ENCODE measurements at regions not wholly inside any gene's neighbourhood (a gene's known extent, or its start where the extent isn't known, plus 50 kb on each side); places are given as distances from the start of the nearest gene placed in this dataset.

DNA sequence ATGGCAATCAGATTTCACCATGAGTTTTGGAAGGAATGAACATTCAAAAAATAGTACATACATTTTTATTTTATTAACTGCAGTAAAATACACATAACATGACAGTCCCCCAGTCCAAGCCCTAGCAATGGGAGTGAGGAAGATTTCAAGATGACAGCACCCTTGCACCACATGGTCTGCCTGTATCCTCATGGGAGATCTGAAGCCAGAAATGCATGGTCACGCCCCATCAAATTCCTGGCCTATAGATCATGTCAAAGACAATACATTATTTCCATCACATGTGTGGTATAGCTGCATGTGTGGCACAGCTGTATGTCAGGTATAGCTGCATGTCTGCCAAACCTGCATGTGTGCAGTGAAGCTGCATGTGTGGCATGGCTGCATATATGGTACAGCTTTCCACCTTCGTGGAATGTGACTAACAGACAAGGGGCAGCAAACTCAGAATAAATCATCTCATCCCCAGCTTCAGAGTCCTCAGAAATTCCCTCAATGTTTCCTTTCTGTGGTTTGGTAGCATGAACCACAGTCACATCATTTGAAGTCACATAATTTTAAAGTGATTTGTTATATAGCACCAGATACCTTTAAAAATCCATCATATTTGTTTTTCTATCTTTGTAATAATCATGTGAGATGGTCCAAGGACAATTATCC is 518.2 kb upstream of the SOX11 start:
- H3K9me3 ChIP-seq (ENCODE audit: control insufficient read depth, insufficient read depth, low read length) = peaks cover 12% of the 10 kb centered on the region
- H3K4me3 ChIP-seq (ENCODE audit: low read length) = no peak overlapping the region
- no peaks in the 10 kb centered on the region for H4K20me1 ChIP-seq (ENCODE audit: control insufficient read depth, insufficient read depth, low read depth, low read length)
- H3K79me2 ChIP-seq (ENCODE audit: control insufficient read depth, low read length) = no peaks in the 10 kb centered on the region
- no peaks in the 10 kb centered on the region for H3K36me3 ChIP-seq (ENCODE audit: control insufficient read depth, low read length)
- no peaks in the 10 kb centered on the region for H3K27me3 ChIP-seq (ENCODE audit: control insufficient read depth, low read length)
- no peak overlapping the region for H3K4me2 ChIP-seq (ENCODE audit: low read length)
- H3K27ac ChIP-seq (ENCODE audit: low read depth, low read length) = no peak overlapping the region
- TF ChIP-seq EZH2phosphoT487 (IDR thresholded peaks at IDR 0.05; ENCODE audit: borderline replicate concordance, low read length) = no peak
- TF ChIP-seq, protein P1, sequence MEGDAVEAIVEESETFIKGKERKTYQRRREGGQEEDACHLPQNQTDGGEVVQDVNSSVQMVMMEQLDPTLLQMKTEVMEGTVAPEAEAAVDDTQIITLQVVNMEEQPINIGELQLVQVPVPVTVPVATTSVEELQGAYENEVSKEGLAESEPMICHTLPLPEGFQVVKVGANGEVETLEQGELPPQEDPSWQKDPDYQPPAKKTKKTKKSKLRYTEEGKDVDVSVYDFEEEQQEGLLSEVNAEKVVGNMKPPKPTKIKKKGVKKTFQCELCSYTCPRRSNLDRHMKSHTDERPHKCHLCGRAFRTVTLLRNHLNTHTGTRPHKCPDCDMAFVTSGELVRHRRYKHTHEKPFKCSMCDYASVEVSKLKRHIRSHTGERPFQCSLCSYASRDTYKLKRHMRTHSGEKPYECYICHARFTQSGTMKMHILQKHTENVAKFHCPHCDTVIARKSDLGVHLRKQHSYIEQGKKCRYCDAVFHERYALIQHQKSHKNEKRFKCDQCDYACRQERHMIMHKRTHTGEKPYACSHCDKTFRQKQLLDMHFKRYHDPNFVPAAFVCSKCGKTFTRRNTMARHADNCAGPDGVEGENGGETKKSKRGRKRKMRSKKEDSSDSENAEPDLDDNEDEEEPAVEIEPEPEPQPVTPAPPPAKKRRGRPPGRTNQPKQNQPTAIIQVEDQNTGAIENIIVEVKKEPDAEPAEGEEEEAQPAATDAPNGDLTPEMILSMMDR (IDR thresholded peaks at IDR 0.05; ENCODE audit: low read depth, low read length, poor library complexity, severe bottlenecking) = no peak
- no peaks in the 10 kb centered on the region for H3F3A ChIP-seq (ENCODE audit: control insufficient read depth, insufficient read depth)
- no peaks in the 10 kb centered on the region for H3K4me1 ChIP-seq (ENCODE audit: control insufficient read depth, low read length)
- H3K9me2 ChIP-seq (replicated peaks; ENCODE audit: control insufficient read depth, low read length) = no peaks in the 10 kb centered on the region

DNA sequence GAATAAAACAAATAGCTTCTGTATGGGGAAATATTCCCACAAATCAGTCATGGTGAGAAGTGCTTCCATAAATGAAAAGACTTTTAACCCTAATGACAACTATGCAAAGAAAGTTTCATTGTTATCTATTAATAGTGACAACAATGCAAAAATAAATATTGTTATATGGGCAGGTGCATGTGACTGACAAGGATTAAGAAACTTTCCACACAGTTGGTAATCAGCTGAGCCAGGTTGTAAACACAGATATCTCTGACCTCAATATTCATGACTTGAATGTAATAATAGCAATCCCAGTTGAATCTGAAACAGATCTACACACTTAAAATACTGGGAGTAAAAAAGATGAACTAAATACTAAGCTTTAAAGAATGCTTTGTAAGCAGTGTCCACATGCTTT is 517.0 kb upstream of the SOX11 start:
- Histone ChIP-seq H3K9me3 (ENCODE audit: control insufficient read depth, insufficient read depth, low read length) (peaks cover 12% of the 10 kb centered on the region), H3K79me2 (ENCODE audit: control insufficient read depth, low read length) (no peaks in the 10 kb centered on the region), H3K4me3 (ENCODE audit: low read length) (no peak overlapping the region), H3K4me1 (ENCODE audit: control insufficient read depth, low read length) (no peaks in the 10 kb centered on the region), H4K20me1 (ENCODE audit: control insufficient read depth, insufficient read depth, low read depth, low read length) (no peaks in the 10 kb centered on the region), H3K4me2 (ENCODE audit: low read length) (no peak overlapping the region), H3K27me3 (ENCODE audit: control insufficient read depth, low read length) (no peaks in the 10 kb centered on the region), H3K9me2 (replicated peaks; ENCODE audit: control insufficient read depth, low read length) (no peaks in the 10 kb centered on the region), H3K36me3 (ENCODE audit: control insufficient read depth, low read length) (no peaks in the 10 kb centered on the region), H3F3A (ENCODE audit: control insufficient read depth, insufficient read depth) (no peaks in the 10 kb centered on the region), H3K27ac (ENCODE audit: low read depth, low read length) (no peak overlapping the region)
- TF ChIP-seq, protein P1 (IDR thresholded peaks at IDR 0.05; ENCODE audit: low read depth, low read length, poor library complexity, severe bottlenecking) = no peak
- TF ChIP-seq EZH2phosphoT487 (IDR thresholded peaks at IDR 0.05; ENCODE audit: borderline replicate concordance, low read length) = no peak

DNA sequence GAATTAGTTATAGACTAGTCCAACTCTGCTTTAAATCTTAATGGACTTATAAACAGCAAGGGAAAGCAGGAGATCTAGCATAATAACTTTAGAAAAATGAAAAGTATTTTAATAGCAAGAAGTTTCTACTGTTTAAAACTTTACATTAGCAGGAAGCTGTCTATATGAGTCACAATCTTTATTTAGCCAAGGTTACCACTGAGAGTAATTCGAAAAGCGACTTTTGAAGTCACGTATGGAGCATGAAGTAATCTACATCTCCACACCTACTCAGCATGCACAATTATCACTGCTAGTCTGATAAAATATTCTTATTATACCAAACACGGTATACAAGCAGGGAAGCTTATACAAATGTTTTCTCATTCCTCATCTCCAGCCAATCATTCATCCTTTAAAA is 515.4 kb upstream of the SOX11 start:
- H3K4me2 ChIP-seq (ENCODE audit: low read length) = no peak overlapping the region

More for the DNA sequence above, 515.4 kb upstream of the SOX11 start:
- no peaks in the 10 kb centered on the region for H3K79me2 ChIP-seq (ENCODE audit: control insufficient read depth, low read length)
- no peak overlapping the region for H3K27ac ChIP-seq (ENCODE audit: low read depth, low read length)
- no peak overlapping the region for H3K4me3 ChIP-seq (ENCODE audit: low read length)
- no peaks in the 10 kb centered on the region for H4K20me1 ChIP-seq (ENCODE audit: control insufficient read depth, insufficient read depth, low read depth, low read length)
- H3K9me3 ChIP-seq (ENCODE audit: control insufficient read depth, insufficient read depth, low read length) = peaks cover 10% of the 10 kb centered on the region
- no peaks in the 10 kb centered on the region for H3K36me3 ChIP-seq (ENCODE audit: control insufficient read depth, low read length)
- H3F3A ChIP-seq (ENCODE audit: control insufficient read depth, insufficient read depth) = no peaks in the 10 kb centered on the region
- no peaks in the 10 kb centered on the region for H3K27me3 ChIP-seq (ENCODE audit: control insufficient read depth, low read length)
- no peaks in the 10 kb centered on the region for H3K4me1 ChIP-seq (ENCODE audit: control insufficient read depth, low read length)
- no peaks in the 10 kb centered on the region for H3K9me2 ChIP-seq (replicated peaks; ENCODE audit: control insufficient read depth, low read length)
- TF ChIP-seq, protein P1 (IDR thresholded peaks at IDR 0.05; ENCODE audit: low read depth, low read length, poor library complexity, severe bottlenecking) = no peak
- TF ChIP-seq EZH2phosphoT487 (IDR thresholded peaks at IDR 0.05; ENCODE audit: borderline replicate concordance, low read length) = no peak
